GM19351 (cell line): ENCODE measurements at regions not wholly inside any gene's neighbourhood (a gene's known extent, or its start where the extent isn't known, plus 50 kb on each side); places are given as distances from the start of the nearest gene placed in this dataset.

ENCODE experiments used
- ATAC-seq: cut with Tn5 transposase; IDR thresholded peaks from one replicate; pipeline ENCODE4 v1.9.1; 2021; ENCODE audit warnings: mild to moderate bottlenecking, moderate library complexity; ENCODE audit not compliant: unreplicated experiment

- ATAC-seq: no peak
These were observed 87.3 kb downstream of the TMEM100 start for GRCh38 chr17:55635253-55635914.

DNA sequence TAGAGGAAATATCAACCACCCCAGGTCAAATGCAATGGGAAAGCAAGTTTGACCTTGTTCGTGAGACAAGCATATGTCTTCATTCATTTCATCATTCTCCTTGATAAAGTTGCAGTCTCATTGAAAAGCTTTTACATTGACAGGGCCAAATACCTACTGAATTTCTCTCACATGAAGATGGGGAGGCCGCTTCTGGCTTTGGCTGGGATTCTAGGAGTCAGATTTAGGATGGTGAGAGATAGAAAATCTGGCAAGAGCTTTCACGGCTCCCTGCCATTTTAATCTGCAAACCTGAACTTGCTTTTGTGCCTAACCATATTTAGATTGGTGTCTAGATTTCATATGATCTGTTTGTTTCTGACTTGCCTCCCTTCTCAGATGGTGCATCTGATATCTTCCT, 88.0 kb downstream of the TMEM100 start:
- ATAC-seq: no peak

DNA sequence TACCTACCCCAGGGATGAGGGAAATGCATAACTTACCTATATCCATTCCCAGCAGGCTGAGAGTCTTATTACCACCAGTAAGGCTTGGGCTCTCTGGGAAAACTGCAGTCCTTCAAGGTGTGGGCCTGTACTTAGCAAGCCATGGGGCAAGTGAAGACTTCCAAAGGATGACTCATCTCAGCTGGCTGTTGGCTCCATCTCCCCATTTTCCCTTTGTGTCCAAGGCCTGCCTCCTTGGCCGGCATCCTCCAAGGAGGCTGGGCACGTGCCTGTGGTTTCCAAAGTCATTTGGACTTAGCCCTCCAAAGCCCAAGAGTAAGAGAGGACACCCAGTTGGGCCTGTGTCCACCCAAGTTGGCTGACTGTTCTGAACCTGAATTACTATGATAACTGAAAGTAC, 89.8 kb downstream of the TMEM100 start:
- no peak for ATAC-seq

DNA sequence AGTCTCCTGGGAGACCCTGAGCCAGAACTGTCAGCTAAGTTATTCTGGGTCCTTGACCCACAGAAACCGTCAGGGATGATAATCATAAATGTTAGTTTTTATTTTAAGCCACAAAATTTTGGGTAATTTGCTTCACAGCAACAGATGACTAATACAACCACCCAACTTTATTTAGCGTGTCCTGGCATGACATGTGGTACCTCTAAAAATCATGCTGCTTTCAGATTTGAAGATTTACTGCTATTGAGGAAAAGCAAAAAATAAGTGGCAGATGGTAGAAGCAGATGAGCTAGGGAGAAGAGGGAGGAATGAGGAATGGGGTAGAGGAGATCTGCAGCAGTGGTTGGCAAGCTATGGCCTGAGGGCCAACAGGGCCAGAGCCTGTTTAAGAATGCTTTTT, 90.4 kb downstream of the TMEM100 start:
- ATAC-seq: no peak

DNA sequence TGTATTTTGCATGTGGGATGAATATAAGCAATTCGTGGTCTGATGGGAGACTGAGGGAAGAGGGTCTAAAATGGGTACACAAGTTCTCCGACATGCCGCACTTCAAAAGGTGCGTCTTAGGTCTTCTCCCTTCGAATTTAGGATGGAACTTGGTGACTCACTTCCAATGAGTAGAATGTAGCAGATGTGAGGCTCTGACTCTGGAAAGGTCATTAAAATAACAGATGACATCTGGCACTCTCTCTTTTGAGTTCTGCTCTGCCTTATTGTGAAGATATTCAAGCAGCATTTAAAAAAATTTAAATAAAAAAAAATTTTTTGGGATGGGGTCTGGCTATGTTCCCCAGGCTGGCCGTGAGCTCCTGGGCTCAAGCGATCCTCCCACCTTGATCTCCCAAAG, 92.7 kb downstream of the TMEM100 start:
- ATAC-seq: no peak

DNA sequence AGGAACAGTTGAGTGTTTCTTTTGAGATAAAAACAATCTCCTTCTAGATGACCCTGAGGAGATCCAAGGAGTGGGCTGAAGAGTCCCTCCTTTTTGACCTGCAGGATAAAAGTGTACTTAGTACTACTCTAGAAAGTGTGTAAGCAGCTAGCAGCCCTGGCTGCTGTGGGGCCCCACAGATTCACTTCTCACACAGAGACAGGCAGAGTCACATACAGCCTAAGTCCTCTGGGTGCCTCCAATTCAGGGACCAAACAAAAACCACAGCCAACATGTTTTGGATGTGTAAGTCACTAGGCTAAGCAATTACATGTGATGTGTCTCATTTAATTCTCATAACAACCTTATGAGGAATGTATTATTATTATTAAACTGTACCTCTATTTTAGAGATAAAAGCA, 97.1 kb downstream of the TMEM100 start:
- ATAC-seq: peak; percentile 84

- ATAC-seq: peak; percentile 56
These were observed 97.8 kb downstream of the TMEM100 start for GRCh38 chr17:55624772-55625433.

- ATAC-seq: no peak
These were observed 100.1 kb downstream of the TMEM100 start for GRCh38 chr17:55622547-55622946.

DNA sequence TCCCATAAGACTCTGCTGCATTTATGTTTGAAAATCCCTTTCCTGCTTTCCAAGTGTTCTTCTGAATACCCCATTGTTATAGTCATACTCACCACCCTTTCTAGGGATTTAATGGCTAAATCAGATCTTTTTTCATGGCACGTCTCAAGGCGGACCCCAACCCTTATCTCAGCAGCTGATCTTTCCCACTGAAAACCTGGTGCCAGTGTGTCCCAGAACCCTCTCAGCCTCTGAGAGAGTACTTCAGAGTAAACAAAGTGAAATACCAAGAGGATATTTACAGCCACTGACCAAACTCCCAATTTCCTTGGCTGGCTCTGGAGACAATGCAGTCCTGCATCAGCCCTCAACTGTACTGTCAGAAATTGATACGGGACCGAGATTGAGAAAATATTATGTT, 101.7 kb downstream of the TMEM100 start:
- no peak for ATAC-seq

DNA sequence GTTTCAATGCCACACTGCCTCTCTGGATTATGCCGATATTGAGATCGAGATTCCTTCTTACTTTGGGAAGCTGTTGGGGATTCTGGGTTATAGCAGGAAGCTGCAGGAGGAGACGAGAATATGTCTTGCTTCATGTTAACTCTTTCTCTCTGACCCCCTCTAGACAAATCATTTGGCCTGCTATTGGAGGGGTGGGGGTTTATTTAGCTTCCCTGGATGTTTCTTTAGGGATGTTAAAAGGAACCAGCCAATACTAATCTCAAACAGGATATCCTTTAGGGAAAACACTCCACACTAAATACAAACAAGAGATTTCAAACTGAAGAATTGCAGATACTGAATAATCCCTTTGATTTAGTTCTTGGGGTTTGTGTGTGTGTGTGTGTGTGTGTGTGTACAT, 102.6 kb downstream of the TMEM100 start:
- ATAC-seq: no peak

- ATAC-seq: no peak
These were observed 105.2 kb downstream of the TMEM100 start for GRCh38 chr17:55617441-55617840.

DNA sequence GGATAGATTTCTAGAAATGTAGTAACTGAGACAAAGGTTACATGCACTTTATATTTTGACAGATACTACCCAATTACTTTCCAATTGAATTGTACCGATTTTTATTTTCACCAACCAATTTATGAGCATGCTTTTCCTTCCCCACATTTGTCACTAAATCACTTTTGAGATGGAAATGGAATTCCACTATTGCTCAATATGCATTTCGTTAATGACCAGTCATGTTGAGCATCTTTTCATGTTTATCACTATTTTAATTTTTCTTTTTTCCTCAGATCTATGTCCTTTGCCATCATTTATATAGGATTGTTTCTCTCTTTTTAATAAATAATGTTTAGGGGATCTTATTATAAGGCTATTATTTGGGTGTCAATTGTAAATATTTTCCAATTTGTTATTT, 102.8 kb upstream of the SMIM36 start:
- no peak for ATAC-seq

DNA sequence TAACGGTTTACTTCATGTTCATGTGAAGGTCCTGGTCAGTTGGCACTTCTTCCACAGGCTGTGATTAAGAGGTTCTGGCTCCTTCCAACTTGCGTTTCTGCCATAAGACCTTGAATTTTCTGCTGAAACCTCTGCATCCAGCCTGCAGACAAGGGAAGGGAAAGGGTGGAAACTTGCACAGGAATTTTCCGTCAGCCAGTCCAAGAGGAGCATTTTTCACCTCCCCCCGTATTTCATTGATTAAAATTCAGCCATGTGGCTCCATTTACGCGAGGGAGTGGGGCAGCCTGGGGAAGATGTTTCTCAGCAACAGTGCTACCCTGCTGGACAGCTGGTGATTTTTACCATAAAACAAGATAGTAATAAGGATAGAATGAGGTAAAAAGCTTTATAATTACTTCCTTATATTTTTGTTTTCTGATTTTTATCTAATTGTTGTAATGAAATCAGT, 101.5 kb upstream of the SMIM36 start:
- no peak for ATAC-seq

DNA sequence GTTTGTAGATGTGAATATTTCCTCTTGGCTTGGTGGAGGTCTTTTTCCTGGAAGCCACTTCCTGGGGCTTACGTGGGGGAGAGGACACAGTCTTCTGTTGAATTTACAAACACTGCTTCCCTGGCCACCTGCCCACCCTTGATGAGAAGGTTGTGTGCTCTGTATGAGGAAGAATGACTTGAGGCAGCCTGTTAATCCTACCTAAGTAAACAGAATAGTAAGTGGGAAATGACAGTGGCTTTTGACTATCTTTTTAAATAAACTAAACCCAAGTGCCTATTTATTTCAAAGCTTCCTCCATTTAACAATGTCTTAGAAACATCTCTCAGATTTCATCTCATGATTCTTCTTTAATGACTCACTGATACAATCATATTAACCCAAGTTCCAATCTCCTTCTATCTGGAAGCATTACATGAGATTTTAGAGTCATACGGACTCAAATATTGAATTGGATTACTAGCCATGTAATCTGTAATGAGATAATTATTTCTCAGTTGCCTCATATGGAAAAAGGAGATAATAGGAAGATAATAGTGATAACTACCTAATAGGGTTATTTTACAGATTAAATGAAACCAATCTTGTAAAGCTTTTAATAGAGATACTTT, 96.6 kb upstream of the SMIM36 start:
- ATAC-seq: no peak

- no peak for ATAC-seq
These were observed 95.2 kb upstream of the SMIM36 start for GRCh38 chr17:55606488-55606815.

DNA sequence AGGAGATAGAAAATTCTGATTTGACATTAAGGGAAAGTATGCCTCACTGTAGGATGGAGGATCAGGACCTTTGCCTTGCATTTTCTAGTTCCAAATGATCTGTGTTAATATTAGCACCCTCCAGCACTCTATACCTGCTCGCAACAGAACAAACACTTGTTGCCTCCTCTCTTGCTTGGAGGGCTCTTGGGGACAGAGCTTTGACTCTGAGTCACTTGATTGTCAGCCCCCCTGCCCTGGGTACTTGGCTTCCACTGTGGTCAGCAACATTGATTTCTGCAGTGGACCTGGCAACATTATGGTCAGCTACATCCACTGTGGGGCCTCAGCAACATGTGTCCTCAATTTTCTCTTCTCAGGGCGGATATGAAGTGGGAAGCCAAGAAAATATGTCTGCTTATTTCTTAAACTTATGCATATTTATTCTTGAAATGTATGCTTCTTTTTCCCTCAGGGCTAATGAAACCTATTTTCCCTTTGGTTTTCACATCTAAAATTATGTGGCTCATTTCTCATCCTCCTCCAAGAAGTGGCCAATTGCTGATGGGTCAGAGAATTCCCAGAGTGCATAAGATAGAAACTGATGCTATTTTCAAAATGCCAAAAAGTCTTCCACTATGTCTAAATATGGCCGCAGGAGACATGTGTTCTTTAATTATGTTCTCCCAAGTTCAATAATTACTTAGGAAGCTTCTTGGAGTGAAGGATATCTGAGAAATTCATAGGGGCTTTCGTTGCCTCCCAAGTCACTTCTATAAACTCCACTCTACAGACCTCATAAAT, 94.6 kb upstream of the SMIM36 start:
- ATAC-seq: no peak

- ATAC-seq: peak; percentile 72
These were observed 90.7 kb upstream of the SMIM36 start for GRCh38 chr17:55601874-55602364.

DNA sequence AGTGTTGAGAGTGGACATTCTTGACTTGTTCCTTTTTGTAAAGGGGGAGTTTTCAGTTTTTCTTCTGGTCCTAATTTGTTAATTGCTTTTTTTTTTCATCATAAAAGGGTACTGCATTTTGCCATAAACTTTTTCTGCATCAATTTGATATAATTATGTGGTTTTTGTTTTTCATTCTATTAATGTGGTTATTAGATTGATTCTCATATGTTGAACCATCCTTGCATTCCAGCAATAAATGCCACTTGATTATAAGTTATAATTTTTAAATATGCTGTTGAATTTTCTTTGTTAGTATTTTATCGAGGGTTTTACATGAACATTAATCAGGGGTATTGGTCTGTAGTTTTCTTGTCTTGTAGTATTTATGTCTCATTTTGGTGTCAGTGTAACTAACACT, 87.2 kb upstream of the SMIM36 start:
- no peak for ATAC-seq

- ATAC-seq: no peak
These were observed 77.4 kb upstream of the SMIM36 start for GRCh38 chr17:55588446-55589242.

DNA sequence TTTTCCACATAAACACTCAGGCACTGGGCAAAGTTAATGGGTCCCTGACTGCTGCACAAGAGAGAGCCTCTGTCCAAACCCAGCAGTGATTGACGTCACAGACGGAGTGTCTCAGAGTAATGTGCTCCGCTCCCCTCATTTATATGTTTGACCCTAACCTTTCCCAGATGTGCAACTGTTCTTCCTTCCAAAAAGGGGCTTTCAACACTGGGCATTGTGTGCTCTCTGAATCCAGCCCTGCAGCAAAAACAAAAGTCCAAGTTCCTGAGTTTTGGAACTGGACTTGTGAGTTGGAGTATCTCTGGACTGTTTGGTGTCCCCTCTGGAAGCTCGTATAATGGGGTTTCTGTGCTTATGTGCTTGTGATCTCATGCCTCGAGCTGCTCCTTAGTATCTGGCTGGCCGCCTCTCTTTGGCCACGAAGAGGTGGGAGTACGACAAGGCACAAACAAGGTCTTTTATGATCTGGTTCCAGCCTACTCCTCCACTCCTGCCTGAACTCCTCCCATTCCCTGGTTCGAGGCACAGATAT, 76.4 kb upstream of the SMIM36 start:
- ATAC-seq: no peak
